RWPE1 (cell line): ENCODE measurements at regions not wholly inside any gene's neighbourhood (a gene's known extent, or its start where the extent isn't known, plus 50 kb on each side); places are given as distances from the start of the nearest gene placed in this dataset.

Experiments
- CTCF ChIA-PET: fragments of 350-600 bp; sonication (Branson Sonifier 250); formaldehyde crosslinking; extraction: SDS; loops from one replicate; lab custom pipeline; 2021; lab: Yijun Ruan, JAX
- POLR2A ChIA-PET: fragments of 400-600 bp; formaldehyde crosslinking; extraction: SDS; loops from one replicate; lab custom pipeline; 2020; ENCODE audit warnings: antibody characterized with exemption; ENCODE audit not compliant: low non-redundant PET; lab: Yijun Ruan, JAX
- DNase-seq: peaks from one replicate; pipeline ENCODE4 v3.0.0; 2012; ENCODE audit warnings: low spot score
- H3K27ac ChIP-seq: fragments of 450-650 bp; 2 replicates; pipeline ENCODE4 v1.5.1; 2017
- CTCF ChIP-seq: fragments of 450-650 bp; conservative IDR thresholded peaks from 2 replicates; pipeline ENCODE4 v1.5.1; 2017; ENCODE audit warnings: low read depth, mild to moderate bottlenecking

- ChIA-PET CTCF (interaction anchor here (0.7 to 1.0 kb wide), 2 partner anchors 17 to 88 kb away, joined by 3 to 4 read pairs; no protein-coding TSS in a partner anchor), POLR2A (no interaction called here)
- no peak for TF ChIP-seq CTCF
- no peak for DNase-seq
- H3K27ac ChIP-seq, result no peak overlapping the region
Observed at GRCh38 chr4:111492496-111492895, 652.8 kb upstream of the FAM241A start.

GRCh38 chr4:111494471-111494870 is 650.8 kb upstream of the FAM241A start:
- no peak for TF ChIP-seq CTCF
- H3K27ac ChIP-seq, result no peak overlapping the region
- POLR2A ChIA-PET, result no interaction called here
- no peak for DNase-seq
- CTCF ChIA-PET, result no interaction called here

- TF ChIP-seq CTCF, result no peak
- POLR2A ChIA-PET, result no interaction called here
- DNase-seq, result no peak
- CTCF ChIA-PET, result no interaction called here
- H3K27ac ChIP-seq, result no peak overlapping the region
Observed at GRCh38 chr4:111494971-111495370, 650.3 kb upstream of the FAM241A start.

GRCh38 chr4:111499291-111499690 is 646.0 kb upstream of the FAM241A start:
- no peak overlapping the region for H3K27ac ChIP-seq
- DNase-seq, result no peak
- ChIA-PET POLR2A (no interaction called here), CTCF (interaction anchor here (1.2 kb wide), 1 partner anchor 356 kb away, joined by 4 read pairs; no protein-coding TSS in a partner anchor)
- TF ChIP-seq CTCF, result no peak

GRCh38 chr4:111499706-111500105 is 645.5 kb upstream of the FAM241A start:
- TF ChIP-seq CTCF, result no peak
- DNase-seq, result no peak
- POLR2A ChIA-PET, result no interaction called here
- no peak overlapping the region for H3K27ac ChIP-seq
- CTCF ChIA-PET, result interaction anchor here (1.2 kb wide), 1 partner anchor 355 kb away, joined by 4 read pairs; no protein-coding TSS in a partner anchor

- DNase-seq, result no peak
- ChIA-PET CTCF (no interaction called here), POLR2A (no interaction called here)
- no peak overlapping the region for H3K27ac ChIP-seq
- no peak for TF ChIP-seq CTCF
Observed at GRCh38 chr4:111500858-111501257, 644.4 kb upstream of the FAM241A start.
